GM12878 (cell line): ENCODE measurements at regions not wholly inside any gene's neighbourhood (a gene's known extent, or its start where the extent isn't known, plus 50 kb on each side); places are given as distances from the start of the nearest gene placed in this dataset.

Source experiments
- MAX ChIP-seq: IDR thresholded peaks from 2 replicates; pipeline ENCODE4 v1.6.1; 2012; ENCODE audit warnings: low read depth, low read length, improper control_type of control experiment
- ZBED1 ChIP-seq: IDR thresholded peaks from 2 replicates; pipeline ENCODE4 v1.6.1; 2016; ENCODE audit warnings: borderline replicate concordance

DNA sequence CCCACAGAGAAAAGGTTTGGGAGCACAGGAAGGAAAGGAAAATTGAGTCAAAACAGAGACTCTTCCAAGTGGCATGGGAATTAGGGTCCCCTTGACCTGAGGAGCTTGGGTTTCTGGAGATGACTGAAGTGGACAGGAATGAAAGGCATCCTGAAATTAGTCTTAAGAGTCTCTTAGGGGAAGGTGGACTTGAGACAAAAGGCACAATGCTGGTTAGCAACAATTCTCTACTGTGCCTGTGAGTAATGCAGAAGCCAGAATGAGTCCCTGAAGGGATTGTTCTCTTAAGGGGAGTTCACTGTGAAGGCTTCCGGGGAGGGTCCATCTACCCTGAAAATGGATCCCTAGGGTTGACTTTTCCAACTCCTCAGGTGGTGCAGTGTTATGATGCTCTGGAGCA, 58.4 kb upstream of the FOXE1 start:
- no peak for TF ChIP-seq MAX
- TF ChIP-seq ZBED1, result no peak
